Omental fat pad (tissue), 3 donors: ENCODE measurements at regions not wholly inside any gene's neighbourhood (a gene's known extent, or its start where the extent isn't known, plus 50 kb on each side); places are given as distances from the start of the nearest gene placed in this dataset.

Source experiments
- ATAC-seq: fragments of 150-250 bp; one replicate; pipeline ENCODE4 v1.9.1; 2016; ENCODE audit warnings: mild to moderate bottlenecking, moderate library complexity; ENCODE audit not compliant: low FRiP score
- DNase-seq: peaks from one replicate; pipeline ENCODE4 v3.0.0-alpha.2; 2019; ENCODE audit warnings: low spot score
- TF ChIP-seq, protein P1 (sequence below), 3 donors: fragments of 450-650 bp; IDR thresholded peaks; one replicate each; pipeline ENCODE4 v1.5.1; 2016 to 2017; ENCODE audit warnings: antibody characterized with exemption in 3 of 3, mild to moderate bottlenecking in 3 of 3, moderate library complexity in 2 of 3

DNA sequence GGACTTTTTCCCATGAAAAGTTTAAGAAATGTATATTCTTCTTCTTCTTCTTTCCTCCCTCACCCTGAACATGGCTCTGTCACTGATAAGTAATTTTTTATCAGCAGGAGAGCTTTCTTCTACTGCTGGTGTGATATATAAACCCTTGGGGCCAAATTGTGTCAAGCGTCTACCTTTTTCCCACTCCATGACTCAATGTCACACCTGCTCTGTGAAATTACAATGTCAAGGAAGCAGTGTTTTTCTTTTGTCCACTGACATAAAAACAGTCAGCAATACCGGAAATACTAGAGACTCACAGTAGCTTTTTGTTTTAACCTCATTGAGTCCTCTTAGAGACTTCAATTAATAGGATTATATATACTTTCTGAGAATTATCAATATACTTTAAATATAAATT lies 416.2 kb upstream of the ADGRL4 start:
- no peak for ATAC-seq
- TF ChIP-seq, protein P1, sequence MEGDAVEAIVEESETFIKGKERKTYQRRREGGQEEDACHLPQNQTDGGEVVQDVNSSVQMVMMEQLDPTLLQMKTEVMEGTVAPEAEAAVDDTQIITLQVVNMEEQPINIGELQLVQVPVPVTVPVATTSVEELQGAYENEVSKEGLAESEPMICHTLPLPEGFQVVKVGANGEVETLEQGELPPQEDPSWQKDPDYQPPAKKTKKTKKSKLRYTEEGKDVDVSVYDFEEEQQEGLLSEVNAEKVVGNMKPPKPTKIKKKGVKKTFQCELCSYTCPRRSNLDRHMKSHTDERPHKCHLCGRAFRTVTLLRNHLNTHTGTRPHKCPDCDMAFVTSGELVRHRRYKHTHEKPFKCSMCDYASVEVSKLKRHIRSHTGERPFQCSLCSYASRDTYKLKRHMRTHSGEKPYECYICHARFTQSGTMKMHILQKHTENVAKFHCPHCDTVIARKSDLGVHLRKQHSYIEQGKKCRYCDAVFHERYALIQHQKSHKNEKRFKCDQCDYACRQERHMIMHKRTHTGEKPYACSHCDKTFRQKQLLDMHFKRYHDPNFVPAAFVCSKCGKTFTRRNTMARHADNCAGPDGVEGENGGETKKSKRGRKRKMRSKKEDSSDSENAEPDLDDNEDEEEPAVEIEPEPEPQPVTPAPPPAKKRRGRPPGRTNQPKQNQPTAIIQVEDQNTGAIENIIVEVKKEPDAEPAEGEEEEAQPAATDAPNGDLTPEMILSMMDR (IDR thresholded peaks at IDR 0.05) = no peak
- no peak for DNase-seq

- TF ChIP-seq, protein P1 (IDR thresholded peaks at IDR 0.05) = no peak
- no peak for DNase-seq
- no peak for ATAC-seq
Observed at GRCh38 chr1:79398501-79398900, 392.0 kb upstream of the ADGRL4 start.

DNA sequence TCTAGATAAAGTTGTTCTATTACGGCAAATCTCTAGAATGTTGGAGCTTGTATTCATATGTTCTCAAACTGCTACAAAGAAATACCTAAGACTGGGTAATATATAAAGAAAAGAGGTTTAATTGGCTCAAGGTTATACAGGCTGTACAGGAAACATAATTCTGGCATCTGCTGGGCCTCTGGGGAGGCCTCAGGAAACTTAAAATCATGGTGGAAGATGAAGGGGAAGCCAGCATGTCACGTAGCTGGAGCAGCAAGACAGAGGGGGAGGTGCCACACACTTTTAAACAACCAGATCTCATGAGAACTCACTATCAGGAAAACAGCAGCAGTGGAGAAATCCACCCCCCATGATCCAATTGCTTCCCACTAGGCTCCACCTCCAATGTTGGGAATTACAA lies 390.4 kb upstream of the ADGRL4 start:
- TF ChIP-seq, protein P1 (IDR thresholded peaks at IDR 0.05) = no peak
- DNase-seq = no peak

DNA sequence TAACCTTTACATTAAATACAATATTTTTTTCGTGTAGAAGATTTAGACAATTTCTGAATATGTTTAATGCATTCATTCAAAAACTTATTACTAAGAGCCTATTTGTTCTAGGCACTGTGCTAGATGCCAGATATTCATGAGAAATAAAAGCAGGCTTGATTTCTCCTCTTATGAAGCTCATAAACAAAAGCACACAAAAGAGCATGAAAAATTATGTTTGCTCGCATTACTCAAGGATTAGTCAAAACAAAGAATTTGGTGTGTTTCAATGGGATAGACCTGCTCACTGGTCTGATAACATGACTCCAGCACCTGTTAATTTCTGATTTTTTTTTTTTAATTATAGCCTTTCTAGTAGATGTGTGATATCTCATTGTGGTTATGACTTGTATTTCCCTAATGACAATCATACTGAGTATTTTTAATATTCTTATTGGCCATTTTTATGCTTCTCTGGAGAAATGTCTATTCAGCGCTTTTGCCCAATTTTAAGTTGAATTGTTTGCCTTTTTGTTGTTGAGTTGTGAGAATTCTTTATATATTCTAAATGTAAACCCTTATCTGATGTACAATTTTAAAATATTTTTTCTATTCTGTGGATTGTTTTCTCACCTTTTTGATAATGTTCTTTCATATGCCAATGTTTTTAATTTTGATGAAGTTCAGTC lies 382.3 kb upstream of the ADGRL4 start:
- ATAC-seq = no peak
- no peak for DNase-seq
- TF ChIP-seq, protein P1 (IDR thresholded peaks at IDR 0.05) = no peak

More for the DNA sequence above, 390.4 kb upstream of the ADGRL4 start:
- ATAC-seq = no peak

DNA sequence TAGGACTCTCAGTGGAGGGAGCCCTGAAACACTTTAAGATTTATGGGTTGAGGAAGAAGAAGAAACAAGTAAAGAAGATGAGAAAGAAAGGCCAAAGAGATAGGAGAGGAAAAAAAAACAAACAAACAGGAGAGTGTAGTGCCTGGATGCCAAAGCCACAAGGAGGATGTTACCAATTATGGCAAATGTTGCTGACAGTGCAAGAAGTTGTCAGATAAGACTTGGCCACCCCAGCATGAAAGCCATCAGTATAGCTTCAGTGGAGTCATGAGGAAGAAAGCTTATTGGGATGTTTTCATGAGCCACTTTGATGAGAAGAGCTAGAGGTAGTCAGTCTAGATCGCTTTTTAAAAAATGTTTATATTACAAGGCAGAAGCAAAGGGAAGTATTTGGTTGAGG lies 380.2 kb upstream of the ADGRL4 start:
- DNase-seq (no peak), ATAC-seq (no peak)
- TF ChIP-seq, protein P1 (IDR thresholded peaks at IDR 0.05) = no peak

DNA sequence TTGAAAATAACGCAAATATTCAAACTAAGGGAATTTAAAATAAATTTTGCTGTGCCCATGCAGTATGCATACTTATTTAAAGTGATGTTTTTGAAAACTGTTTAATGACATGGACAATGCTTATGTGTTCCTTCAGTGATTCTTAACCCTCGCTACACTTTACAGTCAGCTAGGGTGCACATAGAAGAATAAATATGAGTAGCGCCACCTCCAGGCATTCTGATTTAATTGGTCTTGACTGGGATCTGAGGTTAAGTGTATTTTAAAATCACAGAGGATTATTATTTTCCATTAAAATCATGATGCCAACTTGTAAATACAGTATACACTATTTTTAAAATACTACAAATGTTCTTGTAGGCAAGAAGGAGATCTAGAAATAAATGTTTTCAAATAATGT lies 373.5 kb upstream of the ADGRL4 start:
- DNase-seq (no peak), ATAC-seq (no peak)
- TF ChIP-seq, protein P1 (IDR thresholded peaks at IDR 0.05) = no peak

- DNase-seq (no peak), ATAC-seq (no peak)
- TF ChIP-seq, protein P1 (IDR thresholded peaks at IDR 0.05) = no peak
Observed at GRCh38 chr1:79376106-79376505, 369.6 kb upstream of the ADGRL4 start.
